Neural crest cell (in vitro differentiated cells): ENCODE measurements at regions not wholly inside any gene's neighbourhood (a gene's known extent, or its start where the extent isn't known, plus 50 kb on each side); places are given as distances from the start of the nearest gene placed in this dataset.
A peak's percentile ranks its signal among the peaks of the same experiment; 100 is the strongest.
"Not testable (repeated sequence)": the region's sequence is repeated elsewhere in the genome, so short reads cannot be mapped to it uniquely, and the experiment has no call there.

Experiments used
- DNase-seq: peaks from one replicate; pipeline ENCODE4 v3.0.0; 2021; ENCODE audit warnings: low read depth, mixed read lengths, low spot score
- H3K27ac Mint-ChIP-seq: one replicate; pipeline ENCODE4 v1.8.0; 2021; ENCODE audit warnings: mild to moderate bottlenecking, mixed read lengths; ENCODE audit not compliant: unreplicated experiment
- H3K27me3 Mint-ChIP-seq: 2 replicates; pipeline ENCODE4 v1.8.0; 2021; ENCODE audit warnings: low read depth, mild to moderate bottlenecking, mixed read lengths
- H3K36me3 Mint-ChIP-seq: 2 replicates; pipeline ENCODE4 v1.8.0; 2021; ENCODE audit warnings: low read depth, mild to moderate bottlenecking, mixed read lengths
- H3K4me1 Mint-ChIP-seq: 2 replicates; pipeline ENCODE4 v1.8.0; 2021; ENCODE audit warnings: mixed read lengths
- H3K4me3 Mint-ChIP-seq: one replicate; pipeline ENCODE4 v1.8.0; 2021; ENCODE audit warnings: mild to moderate bottlenecking, mixed read lengths
- H3K9me3 Mint-ChIP-seq: 2 replicates; pipeline ENCODE4 v1.8.0; 2021; ENCODE audit warnings: mixed read lengths
- CTCF ChIP-seq: fragments of 200-600 bp; sonication (generic); conservative IDR thresholded peaks from 2 replicates; pipeline ENCODE4 v1.5.0; 2021; ENCODE audit warnings: antibody characterized with exemption, mild to moderate bottlenecking

GRCh38 chr20:36082315-36082915 lies 72.1 kb upstream of the EPB41L1 start:
- Mint-ChIP-seq H3K4me1 (peaks cover 5% of the 10 kb centered on the region), H3K27ac (no peak overlapping the region), H3K9me3 (peaks cover 7% of the 10 kb centered on the region), H3K27me3 (peaks cover 1% of the 10 kb centered on the region), H3K36me3 (peaks cover 2% of the 10 kb centered on the region), H3K4me3 (no peak overlapping the region)
- DNase-seq: no peak
- TF ChIP-seq CTCF: no peak

GRCh38 chr20:36083200-36083599 lies 71.3 kb upstream of the EPB41L1 start:
- not testable (repeated sequence) for H3K4me1 Mint-ChIP-seq, H3K4me3 Mint-ChIP-seq, H3K27ac Mint-ChIP-seq, H3K36me3 Mint-ChIP-seq, H3K9me3 Mint-ChIP-seq, DNase-seq, H3K27me3 Mint-ChIP-seq

- Mint-ChIP-seq H3K4me3 (no peak overlapping the region), H3K36me3 (peaks cover 2% of the 10 kb centered on the region), H3K27ac (no peak overlapping the region)
Observed at GRCh38 chr20:36084356-36084755, 70.2 kb upstream of the EPB41L1 start.

GRCh38 chr20:36084897-36085613 lies 69.5 kb upstream of the EPB41L1 start:
- no peak for DNase-seq
- Mint-ChIP-seq H3K4me3 (no peak overlapping the region), H3K9me3 (no peaks in the 10 kb centered on the region), H3K36me3 (peaks cover 2% of the 10 kb centered on the region), H3K4me1 (no peaks in the 10 kb centered on the region), H3K27me3 (peaks cover 4% of the 10 kb centered on the region), H3K27ac (no peak overlapping the region)
- TF ChIP-seq CTCF: no peak

More at GRCh38 chr20:36084356-36084755, 70.2 kb upstream of the EPB41L1 start:
- TF ChIP-seq CTCF: no peak
- H3K4me1 Mint-ChIP-seq: peaks cover 5% of the 10 kb centered on the region
- H3K27me3 Mint-ChIP-seq: peaks cover 4% of the 10 kb centered on the region
- DNase-seq: no peak
- H3K9me3 Mint-ChIP-seq: peaks cover 7% of the 10 kb centered on the region

- TF ChIP-seq CTCF: no peak
- no peak for DNase-seq
- H3K4me3 Mint-ChIP-seq: no peak overlapping the region
- peaks cover 2% of the 10 kb centered on the region for H3K36me3 Mint-ChIP-seq
- no peaks in the 10 kb centered on the region for H3K9me3 Mint-ChIP-seq
- H3K27ac Mint-ChIP-seq: peak overlapping the region; percentile 71
- peaks cover 10% of the 10 kb centered on the region for H3K27me3 Mint-ChIP-seq
- H3K4me1 Mint-ChIP-seq: no peaks in the 10 kb centered on the region
Observed at GRCh38 chr20:36085686-36086267, 68.8 kb upstream of the EPB41L1 start.

- H3K36me3 Mint-ChIP-seq: peaks cover 2% of the 10 kb centered on the region
- peaks cover 8% of the 10 kb centered on the region for H3K4me1 Mint-ChIP-seq
- no peak overlapping the region for H3K4me3 Mint-ChIP-seq
- DNase-seq: no peak
- no peak for TF ChIP-seq CTCF
- no peaks in the 10 kb centered on the region for H3K9me3 Mint-ChIP-seq
- H3K27me3 Mint-ChIP-seq: peaks cover 19% of the 10 kb centered on the region
- no peak overlapping the region for H3K27ac Mint-ChIP-seq
Observed at GRCh38 chr20:36086767-36087166, 67.8 kb upstream of the EPB41L1 start.
